OCI-LY7 (cell line): ENCODE measurements at regions not wholly inside any gene's neighbourhood (a gene's known extent, or its start where the extent isn't known, plus 50 kb on each side); places are given as distances from the start of the nearest gene placed in this dataset.

Experiments
- BruUV-seq: library from RNA; stranded (reverse); fragments of 400-500 nt; replicated peaks from 2 replicates; lab custom pipeline; 2021; lab: Mats Ljungman, UMichigan
- CTCF ChIA-PET: fragments of 300-600 bp; sonication (Branson Sonifier 250); formaldehyde crosslinking; loops from one replicate; lab custom pipeline; 2022; ENCODE audit warnings: antibody characterized with exemption; ENCODE audit not compliant: unreplicated experiment; lab: Charles Lee
- POLR2A ChIA-PET: fragments of 300-600 bp; sonication (Branson Sonifier 250); formaldehyde crosslinking; loops from one replicate; lab custom pipeline; 2022; ENCODE audit warnings: antibody characterized with exemption; lab: Charles Lee
- DNase-seq: peaks from one replicate; pipeline ENCODE4 v3.0.0-alpha.2; 2015; ENCODE audit warnings: low spot score
- H2AFZ ChIP-seq: fragments of 200-600 bp; sonication (generic), shearing (Covaris generic); 2 replicates; pipeline ENCODE4 v1.6.1; 2014; ENCODE audit warnings: mild to moderate bottlenecking, antibody characterized with exemption, low read length, moderate library complexity
- H3K27ac ChIP-seq: fragments of 200-600 bp; sonication (generic); 2 replicates; pipeline ENCODE4 v1.5.1; 2014; ENCODE audit warnings: mixed run types, low read depth, mild to moderate bottlenecking, moderate library complexity, low read length, inconsistent platforms; ENCODE audit not compliant: poor library complexity, severe bottlenecking
- H3K36me3 ChIP-seq: fragments of 200-600 bp; sonication (generic); 2 replicates; pipeline ENCODE4 v1.6.1; 2014; ENCODE audit warnings: mild to moderate bottlenecking, antibody characterized with exemption, low read length, moderate library complexity, mixed read lengths; ENCODE audit not compliant: insufficient read depth
- H3K4me1 ChIP-seq: fragments of 200-600 bp; sonication (generic); 2 replicates; pipeline ENCODE4 v1.5.1; 2014; ENCODE audit warnings: mild to moderate bottlenecking, low read length; ENCODE audit not compliant: insufficient read depth, poor library complexity, severe bottlenecking
- H3K4me2 ChIP-seq: fragments of 200-600 bp; sonication (generic); 2 replicates; pipeline ENCODE4 v1.6.1; 2014; ENCODE audit warnings: mild to moderate bottlenecking, low read length
- H3K4me3 ChIP-seq: fragments of 200-600 bp; sonication (generic); 2 replicates; pipeline ENCODE4 v1.5.1; 2014; ENCODE audit warnings: mild to moderate bottlenecking, low read depth, low read length; ENCODE audit not compliant: poor library complexity, severe bottlenecking
- H3K79me2 ChIP-seq: fragments of 200-600 bp; sonication (generic); 2 replicates; pipeline ENCODE4 v1.6.1; 2016; ENCODE audit warnings: low read depth, mild to moderate bottlenecking, low read length, moderate library complexity, mixed read lengths; ENCODE audit not compliant: insufficient read depth
- H3K9me2 ChIP-seq: fragments of 200-600 bp; sonication (generic); 2 replicates; pipeline ENCODE4 v1.6.1; 2016; ENCODE audit warnings: mild to moderate bottlenecking, low read length, mixed read lengths; ENCODE audit not compliant: insufficient read depth
- H3K9me3 ChIP-seq: fragments of 200-600 bp; sonication (generic); 2 replicates; pipeline ENCODE4 v1.6.1; 2014; ENCODE audit warnings: mild to moderate bottlenecking, mixed run types, low read length, mixed read lengths
- H4K20me1 ChIP-seq: fragments of 200-600 bp; sonication (generic); 2 replicates; pipeline ENCODE4 v1.6.1; 2014; ENCODE audit warnings: mild to moderate bottlenecking, antibody characterized with exemption, low read length, moderate library complexity, mixed read lengths; ENCODE audit not compliant: insufficient read depth
- EZH2phosphoT487 ChIP-seq: fragments of 200-600 bp; sonication (generic); IDR thresholded peaks from 2 replicates; pipeline ENCODE4 v1.6.1; 2018; ENCODE audit warnings: low read depth, borderline replicate concordance, mild to moderate bottlenecking, mixed run types, antibody characterized with exemption, low read length, moderate library complexity, mixed read lengths
- intact Hi-C: fragments of 100-400 bp; cut with micrococcal nuclease; formaldehyde crosslinking; loops from one replicate; pipeline ENCODE4 v1.10.0; 2022; ENCODE audit not compliant: unreplicated experiment
- TF ChIP-seq, protein P1 (sequence below): fragments of 200-600 bp; sonication (generic); conservative IDR thresholded peaks from 2 replicates; pipeline ENCODE4 v1.5.1; 2014; ENCODE audit warnings: mild to moderate bottlenecking, antibody characterized with exemption, low read length, moderate library complexity, mixed read lengths

DNA sequence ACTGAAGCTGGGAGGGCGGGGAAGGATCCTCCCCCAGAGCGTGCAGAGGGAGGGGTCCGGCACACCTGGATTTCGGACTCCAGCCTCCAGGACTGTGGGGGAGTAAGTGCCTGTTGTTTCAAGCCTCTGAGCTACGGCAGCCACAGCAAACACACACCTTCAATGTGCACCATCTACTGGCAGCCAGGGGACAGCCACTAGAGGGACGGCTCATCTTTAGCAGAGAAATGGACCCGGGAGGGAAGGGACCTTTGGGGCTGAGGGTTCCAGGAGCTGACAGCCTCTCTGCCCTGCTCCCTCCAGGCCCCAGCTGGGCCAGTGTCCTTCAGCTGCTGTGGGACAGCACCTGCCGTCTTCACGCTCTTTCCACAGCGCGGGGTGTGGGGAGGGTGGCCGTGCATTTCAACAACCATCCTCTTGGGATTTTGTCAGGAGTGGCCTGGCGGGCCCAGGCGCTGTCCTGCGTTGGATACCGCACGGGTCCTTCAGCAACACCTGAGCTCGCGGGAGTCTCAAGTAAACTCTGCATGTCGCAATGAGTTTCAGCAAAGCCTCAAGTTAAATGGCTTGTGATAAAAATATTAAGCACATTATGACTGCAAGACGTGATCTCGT, 209.2 kb upstream of the C14orf180 start:
- no peaks in the 10 kb centered on the region for H3K9me3 ChIP-seq
- H3K4me3 ChIP-seq, result no peak overlapping the region
- POLR2A ChIA-PET, result no interaction called here
- no peaks in the 10 kb centered on the region for H4K20me1 ChIP-seq
- no peaks in the 10 kb centered on the region for H3K4me1 ChIP-seq
- H3K79me2 ChIP-seq, result no peaks in the 10 kb centered on the region
- H3K4me2 ChIP-seq, result no peak overlapping the region
- no peaks in the 10 kb centered on the region for H3K36me3 ChIP-seq
- no TSS peak for BruUV-seq
- peak; percentile 13 for DNase-seq
- intact Hi-C loops, result no loop called here
- H3K9me2 ChIP-seq, result no peaks in the 10 kb centered on the region
- TF ChIP-seq, protein P1, sequence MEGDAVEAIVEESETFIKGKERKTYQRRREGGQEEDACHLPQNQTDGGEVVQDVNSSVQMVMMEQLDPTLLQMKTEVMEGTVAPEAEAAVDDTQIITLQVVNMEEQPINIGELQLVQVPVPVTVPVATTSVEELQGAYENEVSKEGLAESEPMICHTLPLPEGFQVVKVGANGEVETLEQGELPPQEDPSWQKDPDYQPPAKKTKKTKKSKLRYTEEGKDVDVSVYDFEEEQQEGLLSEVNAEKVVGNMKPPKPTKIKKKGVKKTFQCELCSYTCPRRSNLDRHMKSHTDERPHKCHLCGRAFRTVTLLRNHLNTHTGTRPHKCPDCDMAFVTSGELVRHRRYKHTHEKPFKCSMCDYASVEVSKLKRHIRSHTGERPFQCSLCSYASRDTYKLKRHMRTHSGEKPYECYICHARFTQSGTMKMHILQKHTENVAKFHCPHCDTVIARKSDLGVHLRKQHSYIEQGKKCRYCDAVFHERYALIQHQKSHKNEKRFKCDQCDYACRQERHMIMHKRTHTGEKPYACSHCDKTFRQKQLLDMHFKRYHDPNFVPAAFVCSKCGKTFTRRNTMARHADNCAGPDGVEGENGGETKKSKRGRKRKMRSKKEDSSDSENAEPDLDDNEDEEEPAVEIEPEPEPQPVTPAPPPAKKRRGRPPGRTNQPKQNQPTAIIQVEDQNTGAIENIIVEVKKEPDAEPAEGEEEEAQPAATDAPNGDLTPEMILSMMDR, result peak; percentile 42; the same call in 1 of the 2 replicates
- TF ChIP-seq EZH2phosphoT487, result no peak
- no peak overlapping the region for H3K27ac ChIP-seq
- CTCF ChIA-PET, result no interaction called here
- no peak overlapping the region for H2AFZ ChIP-seq

DNA sequence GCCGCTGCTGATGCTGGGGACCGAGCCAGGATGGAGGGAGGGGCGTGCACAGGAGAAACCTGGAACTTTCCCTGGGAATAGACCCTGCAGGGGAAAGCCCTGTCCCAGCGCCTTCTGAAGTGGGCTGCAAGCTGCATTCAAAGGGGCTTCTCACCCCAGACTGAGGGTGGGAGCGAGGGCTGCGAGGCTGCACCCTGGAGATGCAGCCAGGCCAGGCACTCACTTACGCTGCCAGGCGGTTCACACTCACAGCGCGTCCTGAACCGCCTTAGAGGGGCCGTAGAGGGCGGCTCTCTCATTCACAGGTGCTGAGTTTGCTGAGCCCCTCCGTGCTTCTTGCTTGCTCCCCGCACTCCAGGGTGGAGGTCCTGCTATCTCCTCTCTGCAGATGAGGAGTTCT, 208.5 kb upstream of the C14orf180 start:
- BruUV-seq, result no TSS peak

GRCh38 chr14:104371917-104372316, 207.6 kb upstream of the C14orf180 start:
- Histone ChIP-seq H3K27ac (no peak overlapping the region), H3K4me1 (no peaks in the 10 kb centered on the region), H4K20me1 (no peaks in the 10 kb centered on the region), H3K79me2 (no peaks in the 10 kb centered on the region), H3K4me2 (no peak overlapping the region), H3K9me2 (no peaks in the 10 kb centered on the region), H3K9me3 (no peaks in the 10 kb centered on the region), H2AFZ (no peak overlapping the region), H3K36me3 (no peaks in the 10 kb centered on the region), H3K4me3 (no peak overlapping the region)
- DNase-seq, result no peak
- no peak for TF ChIP-seq EZH2phosphoT487
- TF ChIP-seq, protein P1, result no peak
- CTCF ChIA-PET, result no interaction called here
- intact Hi-C loops, result no loop called here
- BruUV-seq, result no TSS peak
- POLR2A ChIA-PET, result no interaction called here

More for the DNA sequence above, 208.5 kb upstream of the C14orf180 start:
- no peaks in the 10 kb centered on the region for H3K9me3 ChIP-seq
- TF ChIP-seq, protein P1, result no peak
- DNase-seq, result no peak
- POLR2A ChIA-PET, result no interaction called here
- H4K20me1 ChIP-seq, result no peaks in the 10 kb centered on the region
- CTCF ChIA-PET, result no interaction called here
- H3K4me1 ChIP-seq, result no peaks in the 10 kb centered on the region
- no peaks in the 10 kb centered on the region for H3K79me2 ChIP-seq
- no peak overlapping the region for H3K4me3 ChIP-seq
- intact Hi-C loops, result no loop called here
- H3K4me2 ChIP-seq, result no peak overlapping the region
- no peak overlapping the region for H2AFZ ChIP-seq
- no peak overlapping the region for H3K27ac ChIP-seq
- H3K9me2 ChIP-seq, result no peaks in the 10 kb centered on the region
- H3K36me3 ChIP-seq, result no peaks in the 10 kb centered on the region
